ENCODE measurements at regions not wholly inside any gene's neighbourhood (a gene's known extent, or its start where the extent isn't known, plus 50 kb on each side); places are given as distances from the start of the nearest gene placed in this dataset.

- TF ChIP-seq ZNF274 (IDR thresholded peaks at IDR 0.05; ENCODE audit: low read depth, low read length) (no peak), SUZ12 (IDR thresholded peaks at IDR 0.05; ENCODE audit: extremely low read depth, insufficient read depth, insufficient read length) (no peak)
Observed at GRCh38 chr14:98114946-98115345, 1157.1 kb downstream of the BCL11B start.
